Esophagus squamous epithelium (tissue), 4 donors: ENCODE measurements at regions not wholly inside any gene's neighbourhood (a gene's known extent, or its start where the extent isn't known, plus 50 kb on each side); places are given as distances from the start of the nearest gene placed in this dataset.

ENCODE experiments used
- CTCF ChIP-seq, 6 experiments: fragments of 450-650 bp in 4 of 6; fragments of 200-600 bp in 2 of 6; sonication (generic) in 2 of 6; IDR thresholded peaks; one replicate each; pipeline ENCODE4 v1.5.1; 2016 to 2019; ENCODE audit warnings: antibody characterized with exemption in 6 of 6, mild to moderate bottlenecking in 4 of 6, moderate library complexity in 4 of 6
- POLR2A ChIP-seq, 4 donors: fragments of 450-650 bp; IDR thresholded peaks; one replicate each; pipeline ENCODE4 v1.6.1; 2017; ENCODE audit warnings: antibody characterized with exemption in 4 of 4, mild to moderate bottlenecking in 4 of 4, moderate library complexity in 3 of 4

- TF ChIP-seq CTCF (IDR thresholded peaks at IDR 0.05) (no peak), POLR2A (IDR thresholded peaks at IDR 0.05) (no peak)
Measured at GRCh38 chr2:22270341-22270740, 1114.6 kb upstream of the KLHL29 start.
